K562 (cell line): ENCODE measurements at regions not wholly inside any gene's neighbourhood (a gene's known extent, or its start where the extent isn't known, plus 50 kb on each side); places are given as distances from the start of the nearest gene placed in this dataset.

ENCODE experiments used
- ATAC-seq: fragments of 200-7000 bp; cut with Tn5 transposase; 3 replicates; pipeline ENCODE4 v1.9.1; 2020; ENCODE audit warnings: moderate library complexity
- BruUV-seq: library from RNA; stranded (reverse); fragments of 400-500 nt; replicated peaks from 2 replicates; lab custom pipeline; 2021; lab: Mats Ljungman, UMichigan
- CTCF ChIA-PET: fragments of 300-600 bp; formaldehyde crosslinking; extraction: SDS; loops from one replicate; lab custom pipeline; 2021; ENCODE audit warnings: low intra/inter-chr PET ratio; lab: Yijun Ruan, JAX
- POLR2A ChIA-PET: fragments of 300-600, 350-650 bp; sonication (Branson Sonifier 250); formaldehyde crosslinking; extraction: SDS; loops from one replicate; lab custom pipeline; 2021; ENCODE audit warnings: antibody characterized with exemption, inconsistent platforms; lab: Yijun Ruan, JAX
- DNase-seq, 4 experiments: peaks; one replicate each; pipeline versions ENCODE4 v3.0.0 to v3.0.0-alpha.2; 2011 to 2018; ENCODE audit warnings: low spot score in 3 of 4, mixed read lengths in 3 of 4; ENCODE audit errors: extremely low read depth in 1 of 4
- FAIRE-seq: peaks from 2 replicates; lab custom pipeline; 2011; peaks lifted over from hg19 to GRCh38; lab: Jason Lieb, UNC
- H2AFZ ChIP-seq: 2 replicates; pipeline ENCODE4 v1.6.0; 2011; ENCODE audit warnings: low read depth, low read length, control low read depth, inconsistent platforms
- H3K27ac ChIP-seq: fragments of 200-600 bp; 3 replicates; pipeline ENCODE4 v1.8.0; 2011; ENCODE audit warnings: low read depth, mild to moderate bottlenecking, control low read depth, inconsistent platforms, low read length, moderate library complexity, mixed read lengths; ENCODE audit errors: extremely low read depth
- H3K27me3 ChIP-seq, 2 experiments: fragments of 300-600 bp in 1 of 2; 2 replicates in 1 of 2; 3 replicates in 1 of 2; pipeline versions ENCODE4 v1.6.0 to v1.8.0; 2011; ENCODE audit warnings: inconsistent platforms in 2 of 2, low read length in 2 of 2, mild to moderate bottlenecking in 1 of 2, mixed read lengths in 1 of 2, moderate library complexity in 1 of 2; ENCODE audit not compliant: control insufficient read depth in 2 of 2, insufficient read depth in 2 of 2
- H3K36me3 ChIP-seq: fragments of 300-600 bp; 3 replicates; pipeline ENCODE4 v1.8.0; 2011; ENCODE audit warnings: mild to moderate bottlenecking, low read length, inconsistent platforms; ENCODE audit not compliant: control insufficient read depth, insufficient read depth
- H3K4me1 ChIP-seq, 2 experiments: fragments of 200-600 bp in 1 of 2; replicated peaks in 1 of 2; 2 replicates in 1 of 2; 3 replicates in 1 of 2; pipeline versions ENCODE4 v1.5.1 to v1.8.0; 2011; ENCODE audit warnings: inconsistent platforms in 2 of 2, low read length in 2 of 2, mild to moderate bottlenecking in 1 of 2, mixed read lengths in 1 of 2, moderate library complexity in 1 of 2; ENCODE audit not compliant: control insufficient read depth in 2 of 2, insufficient read depth in 2 of 2
- H3K4me2 ChIP-seq: 2 replicates; pipeline ENCODE4 v1.6.1; 2011; ENCODE audit warnings: low read length, control low read depth, inconsistent platforms, mixed read lengths; ENCODE audit not compliant: insufficient read depth
- H3K4me3 ChIP-seq: fragments of 200-600 bp; sonication (generic), shearing (Covaris generic); 2 replicates; pipeline ENCODE4 v1.5.1; 2016; ENCODE audit warnings: control low read depth, inconsistent platforms
- H3K79me2 ChIP-seq: fragments of 200-600 bp; 3 replicates; pipeline ENCODE4 v1.8.0; 2011; ENCODE audit warnings: low read length, inconsistent platforms; ENCODE audit not compliant: control insufficient read depth, insufficient read depth
- H3K9ac ChIP-seq, 2 experiments: 2 replicates each; pipeline versions ENCODE4 v1.6.0 to v1.6.1; 2011; ENCODE audit warnings: low read depth in 2 of 2, low read length in 2 of 2, control low read depth in 1 of 2, inconsistent platforms in 1 of 2, mild to moderate bottlenecking in 1 of 2, mixed read lengths in 1 of 2; ENCODE audit not compliant: insufficient read depth in 1 of 2
- H3K9me1 ChIP-seq: one replicate; pipeline ENCODE4 v1.6.0; 2011; ENCODE audit warnings: inconsistent platforms, mild to moderate bottlenecking, low read length, moderate library complexity; ENCODE audit not compliant: control insufficient read depth, insufficient read depth
- H3K9me3 ChIP-seq: replicated peaks from 2 replicates; pipeline ENCODE4 v1.5.1; 2011; ENCODE audit warnings: low read depth, low read length, inconsistent platforms; ENCODE audit not compliant: control insufficient read depth, insufficient read depth
- H4K20me1 ChIP-seq: replicated peaks from 2 replicates; pipeline ENCODE4 v1.6.1; 2011; ENCODE audit warnings: low read length, inconsistent platforms, mixed read lengths; ENCODE audit not compliant: control insufficient read depth, insufficient read depth
- CCNT2 ChIP-seq: IDR thresholded peaks from 2 replicates; pipeline ENCODE4 v1.6.1; 2011; ENCODE audit warnings: borderline replicate concordance, low read depth, mild to moderate bottlenecking, moderate library complexity, mixed read lengths, low read length; ENCODE audit not compliant: insufficient read length; ENCODE audit errors: extremely low read depth
- DIDO1 ChIP-seq: fragments of 450-650 bp; IDR thresholded peaks from 2 replicates; pipeline ENCODE4 v1.6.1; 2016; ENCODE audit warnings: low read depth, missing biosample characterization, missing genetic modification characterization
- GABPB2 ChIP-seq: fragments of 250-450 bp; sonication (Bioruptor Pico); conservative IDR thresholded peaks from 2 replicates; pipeline ENCODE4 v1.5.1; 2021; ENCODE audit warnings: mild to moderate bottlenecking
- HMGN3 ChIP-seq: IDR thresholded peaks from 2 replicates; pipeline ENCODE4 v1.6.1; 2011; ENCODE audit warnings: borderline replicate concordance, low read depth, mild to moderate bottlenecking, mixed read lengths, low read length; ENCODE audit not compliant: insufficient read length; ENCODE audit errors: extremely low read depth
- HSF4 ChIP-seq: fragments of 250-450 bp; sonication (Bioruptor Pico); IDR thresholded peaks from 2 replicates; pipeline ENCODE4 v2.1.2; 2022; ENCODE audit warnings: mild to moderate bottlenecking, moderate library complexity, borderline replicate concordance
- NEUROD1 ChIP-seq: fragments of 150-350 bp; IDR thresholded peaks from 2 replicates; pipeline ENCODE4 v1.6.1; 2014; ENCODE audit warnings: borderline replicate concordance, low read length, low read depth; ENCODE audit not compliant: partially characterized antibody
- NR2C2 ChIP-seq, 2 experiments: fragments of 200-800 bp in 1 of 2; sonication (Bioruptor generic) in 1 of 2; sonication (generic) in 1 of 2; formaldehyde crosslinking in 1 of 2; IDR thresholded peaks; 2 replicates each; pipeline versions ENCODE4 v1.6.1 to v1.8.0; 2016 to 2022; ENCODE audit warnings: mild to moderate bottlenecking in 1 of 2, missing compliant biosample characterization in 1 of 2, missing genetic modification characterization in 1 of 2, missing genetic modification reagents in 1 of 2
- POLR2B ChIP-seq: fragments of 450-650 bp; IDR thresholded peaks from 2 replicates; pipeline ENCODE4 v1.6.1; 2018; ENCODE audit warnings: low read depth; ENCODE audit not compliant: partially characterized antibody
- RBM17 ChIP-seq: fragments of 200-400 bp; formaldehyde crosslinking; IDR thresholded peaks from 2 replicates; pipeline ENCODE4 v1.6.1; 2017; ENCODE audit warnings: low read depth, mild to moderate bottlenecking, low read length, borderline replicate concordance
- RBM34 ChIP-seq: fragments of 200-400 bp; formaldehyde crosslinking; IDR thresholded peaks from 2 replicates; pipeline ENCODE4 v1.6.1; 2018; ENCODE audit warnings: low read length, borderline replicate concordance; ENCODE audit not compliant: insufficient read depth
- ZNF174 ChIP-seq: fragments of 250-450 bp; sonication (Bioruptor Pico); IDR thresholded peaks from 2 replicates; pipeline ENCODE4 v1.4.0; 2020; ENCODE audit warnings: mild to moderate bottlenecking
- ZNF184 ChIP-seq: sonication (generic); formaldehyde crosslinking; IDR thresholded peaks from 2 replicates; pipeline ENCODE4 v1.5.0; 2020; ENCODE audit warnings: missing genetic modification reagents
- ZNF408 ChIP-seq: fragments of 250-450 bp; sonication (Bioruptor Pico); IDR thresholded peaks from 2 replicates; pipeline ENCODE4 v1.4.0; 2020; ENCODE audit warnings: low read depth, mild to moderate bottlenecking, moderate library complexity
- ZNF589 ChIP-seq: fragments of 200-800 bp; sonication (Bioruptor generic); IDR thresholded peaks from 2 replicates; pipeline ENCODE4 v1.6.1; 2016; ENCODE audit warnings: low read depth, missing genetic modification characterization, missing compliant biosample characterization
- ZNF778 ChIP-seq: fragments of 450-650 bp; formaldehyde crosslinking; IDR thresholded peaks from 2 replicates; pipeline ENCODE4 v1.4.0; 2020; ENCODE audit warnings: mild to moderate bottlenecking, moderate library complexity
- in situ Hi-C: fragments of 300-500 bp; cut with MboI; formaldehyde crosslinking; loops from 4 replicates; pipeline ENCODE4 v1.15.0; 2018; ENCODE audit warnings: inconsistent platforms, mixed read lengths
- intact Hi-C: fragments of 100-400 bp; cut with micrococcal nuclease; formaldehyde crosslinking; loops from 2 replicates; pipeline ENCODE4 v1.14.2; 2022
- TF ChIP-seq, protein P1 (sequence below), 2 experiments: fragments of 200-800 bp in 1 of 2; sonication (Bioruptor generic) in 1 of 2; sonication (generic) in 1 of 2; formaldehyde crosslinking in 1 of 2; IDR thresholded peaks in 1 of 2; conservative IDR thresholded peaks in 1 of 2; 2 replicates each; pipeline versions ENCODE4 v1.5.0 to v1.6.1; 2016 to 2020; ENCODE audit warnings: missing compliant biosample characterization in 1 of 2, missing genetic modification characterization in 1 of 2, missing genetic modification reagents in 1 of 2

DNA sequence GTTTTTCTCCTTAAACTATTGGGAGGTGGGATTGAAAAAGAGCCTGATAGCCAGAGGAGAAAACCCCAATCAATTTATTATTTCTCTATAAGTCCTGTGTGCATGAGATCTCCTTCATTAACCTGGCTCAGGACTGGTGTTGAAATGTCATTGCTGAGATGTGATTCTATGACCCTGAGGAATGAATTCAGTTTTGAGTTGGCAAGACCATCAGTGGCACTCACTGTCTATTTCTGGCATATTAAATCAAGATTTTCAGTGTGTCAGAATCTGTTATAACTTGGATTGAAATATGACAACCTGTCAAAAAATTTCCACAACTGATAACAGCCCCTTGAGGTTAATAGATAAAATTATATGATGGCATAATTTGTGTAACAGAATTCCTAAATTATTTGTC, 431.1 kb downstream of the TFAP2B start:
- no peak overlapping the region for H3K4me2 ChIP-seq
- no peak for FAIRE-seq
- H3K27ac ChIP-seq = no peak overlapping the region
- no TSS peak for BruUV-seq
- H3K4me1 ChIP-seq = no peaks in the 10 kb centered on the region
- H3K79me2 ChIP-seq = no peaks in the 10 kb centered on the region
- no peaks in the 10 kb centered on the region for H3K9me1 ChIP-seq
- H2AFZ ChIP-seq = no peak overlapping the region
- ChIA-PET CTCF (no interaction called here), POLR2A (no interaction called here)
- no peaks in the 10 kb centered on the region for H3K27me3 ChIP-seq
- no peaks in the 10 kb centered on the region for H3K9me3 ChIP-seq
- H4K20me1 ChIP-seq = no peaks in the 10 kb centered on the region
- H3K36me3 ChIP-seq = no peaks in the 10 kb centered on the region
- H3K9ac ChIP-seq = no peak overlapping the region
- in situ Hi-C loops = no loop called here
- no peak for ATAC-seq
- intact Hi-C loops = no loop called here
- no peak overlapping the region for H3K4me3 ChIP-seq
- TF ChIP-seq ZNF408 (CRISPR knock-in tag) = no peak
- TF ChIP-seq ZNF778 (CRISPR knock-in tag) = no peak
- TF ChIP-seq ZNF184 (CRISPR knock-in tag) = no peak
- no peak for TF ChIP-seq ZNF589 (CRISPR knock-in tag)
- no peak for TF ChIP-seq NR2C2 (CRISPR knock-in tag; IDR thresholded peaks at IDR 0.05)
- no peak for TF ChIP-seq NR2C2 (tag; IDR thresholded peaks at IDR 0.05)
- TF ChIP-seq HMGN3 = no peak
- TF ChIP-seq GABPB2 (CRISPR knock-in tag) = no peak
- TF ChIP-seq HSF4 (CRISPR knock-in tag) = no peak
- no peak for TF ChIP-seq ZNF174 (CRISPR knock-in tag)
- no peak for TF ChIP-seq NEUROD1
- no peak for TF ChIP-seq RBM17
- TF ChIP-seq, protein P1, sequence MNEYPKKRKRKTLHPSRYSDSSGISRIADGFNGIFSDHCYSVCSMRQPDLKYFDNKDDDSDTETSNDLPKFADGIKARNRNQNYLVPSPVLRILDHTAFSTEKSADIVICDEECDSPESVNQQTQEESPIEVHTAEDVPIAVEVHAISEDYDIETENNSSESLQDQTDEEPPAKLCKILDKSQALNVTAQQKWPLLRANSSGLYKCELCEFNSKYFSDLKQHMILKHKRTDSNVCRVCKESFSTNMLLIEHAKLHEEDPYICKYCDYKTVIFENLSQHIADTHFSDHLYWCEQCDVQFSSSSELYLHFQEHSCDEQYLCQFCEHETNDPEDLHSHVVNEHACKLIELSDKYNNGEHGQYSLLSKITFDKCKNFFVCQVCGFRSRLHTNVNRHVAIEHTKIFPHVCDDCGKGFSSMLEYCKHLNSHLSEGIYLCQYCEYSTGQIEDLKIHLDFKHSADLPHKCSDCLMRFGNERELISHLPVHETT (CRISPR knock-in tag; conservative IDR thresholded peaks at IDR 0.05 in 1 of 2, IDR thresholded peaks at IDR 0.05 in 1 of 2) = no peak
- no peak for TF ChIP-seq RBM34
- no peak for TF ChIP-seq DIDO1
- TF ChIP-seq POLR2B = no peak
- no peak for TF ChIP-seq CCNT2
- no peak for DNase-seq
